HUES6 (cell line): ENCODE measurements at regions not wholly inside any gene's neighbourhood (a gene's known extent, or its start where the extent isn't known, plus 50 kb on each side); places are given as distances from the start of the nearest gene placed in this dataset.

Experiments
- H3K27ac ChIP-seq: 2 replicates; pipeline ENCODE4 v1.7.0; 2013; ENCODE audit warnings: low read depth, mild to moderate bottlenecking, low read length, inconsistent platforms
- H3K27me3 ChIP-seq: 2 replicates; pipeline ENCODE4 v1.6.1; 2013; ENCODE audit warnings: low read length; ENCODE audit not compliant: control insufficient read depth, insufficient read depth
- H3K36me3 ChIP-seq: 2 replicates; pipeline ENCODE4 v1.6.1; 2013; ENCODE audit warnings: low read length; ENCODE audit not compliant: control insufficient read depth, insufficient read depth
- H3K4me1 ChIP-seq: 2 replicates; pipeline ENCODE4 v1.6.1; 2013; ENCODE audit warnings: low read length; ENCODE audit not compliant: control insufficient read depth, insufficient read depth
- H3K4me3 ChIP-seq: 2 replicates; pipeline ENCODE4 v1.5.1; 2013; ENCODE audit warnings: low read depth, low read length
- H3K9ac ChIP-seq: one replicate; pipeline ENCODE4 v1.6.1; 2013; ENCODE audit warnings: mild to moderate bottlenecking, low read length
- H3K9me3 ChIP-seq: 2 replicates; pipeline ENCODE4 v1.6.1; 2013; ENCODE audit warnings: low read depth, low read length; ENCODE audit not compliant: control insufficient read depth, insufficient read depth

DNA sequence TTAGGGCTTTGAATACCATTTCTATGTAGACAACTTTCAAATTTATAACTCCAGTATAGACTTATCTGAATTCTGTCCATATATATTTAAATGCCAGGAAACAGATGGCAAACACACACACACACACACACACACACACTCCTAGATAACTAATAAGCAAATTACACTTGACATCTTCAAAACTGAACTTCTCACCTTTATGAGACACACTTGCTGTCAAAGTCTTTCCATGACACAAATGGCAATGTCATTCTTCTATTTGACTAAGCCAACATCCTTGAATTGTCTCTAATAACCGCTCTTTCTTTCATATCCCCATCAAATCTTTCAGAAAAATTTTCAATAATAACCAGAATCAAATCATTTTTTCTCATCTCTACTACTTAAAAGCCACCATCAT lies 402.4 kb downstream of the PCDH18 start:
- H3K27me3 ChIP-seq, result no peaks in the 10 kb centered on the region
- no peak overlapping the region for H3K9ac ChIP-seq
- H3K9me3 ChIP-seq, result no peaks in the 10 kb centered on the region
- H3K4me3 ChIP-seq, result no peak overlapping the region
- no peak overlapping the region for H3K27ac ChIP-seq
- H3K4me1 ChIP-seq, result no peaks in the 10 kb centered on the region
- no peaks in the 10 kb centered on the region for H3K36me3 ChIP-seq

DNA sequence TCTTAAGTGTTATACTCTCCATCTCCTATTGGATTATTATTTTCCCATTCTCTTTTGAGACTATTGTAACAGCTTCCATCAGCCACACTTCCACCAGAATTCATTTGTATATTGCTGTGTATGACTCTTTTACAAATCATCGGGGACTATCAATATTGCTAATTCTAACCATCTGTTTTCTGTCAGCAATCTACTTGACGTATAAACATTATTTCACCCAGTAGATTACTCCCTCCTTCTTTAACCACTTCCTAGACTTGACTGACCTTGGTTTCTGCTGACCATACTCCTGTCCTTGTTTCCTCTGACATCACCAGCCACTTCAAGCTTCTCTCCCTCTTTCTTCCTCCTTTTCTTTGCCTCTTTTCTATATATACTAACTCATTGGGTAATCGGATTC lies 402.9 kb downstream of the PCDH18 start:
- no peaks in the 10 kb centered on the region for H3K9me3 ChIP-seq
- H3K36me3 ChIP-seq, result no peaks in the 10 kb centered on the region
- no peak overlapping the region for H3K4me3 ChIP-seq
- H3K27ac ChIP-seq, result no peak overlapping the region
- no peaks in the 10 kb centered on the region for H3K4me1 ChIP-seq
- no peaks in the 10 kb centered on the region for H3K27me3 ChIP-seq
- H3K9ac ChIP-seq, result no peak overlapping the region

DNA sequence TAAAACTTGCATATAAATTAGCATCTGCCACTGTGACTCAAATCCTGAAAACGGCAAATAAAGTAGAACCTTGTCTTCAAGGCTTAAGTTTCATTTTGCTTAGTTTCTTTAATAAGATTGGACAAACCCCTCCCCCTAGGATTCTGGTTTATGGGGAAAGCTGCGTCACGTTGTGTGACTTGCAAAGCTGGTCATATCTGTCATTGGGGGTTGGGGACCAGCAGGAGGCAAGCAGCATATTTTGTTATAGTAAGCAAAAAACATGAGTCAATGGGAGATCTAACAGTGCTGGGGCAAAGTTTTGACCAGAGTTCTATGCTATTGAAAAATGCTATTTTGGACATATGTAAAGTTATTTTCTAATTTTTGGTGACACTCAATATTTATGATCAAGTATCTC lies 407.3 kb downstream of the PCDH18 start:
- Histone ChIP-seq H3K27ac (no peak overlapping the region), H3K4me3 (no peak overlapping the region), H3K9ac (no peak overlapping the region), H3K27me3 (no peaks in the 10 kb centered on the region), H3K36me3 (no peaks in the 10 kb centered on the region), H3K9me3 (no peaks in the 10 kb centered on the region), H3K4me1 (no peaks in the 10 kb centered on the region)

DNA sequence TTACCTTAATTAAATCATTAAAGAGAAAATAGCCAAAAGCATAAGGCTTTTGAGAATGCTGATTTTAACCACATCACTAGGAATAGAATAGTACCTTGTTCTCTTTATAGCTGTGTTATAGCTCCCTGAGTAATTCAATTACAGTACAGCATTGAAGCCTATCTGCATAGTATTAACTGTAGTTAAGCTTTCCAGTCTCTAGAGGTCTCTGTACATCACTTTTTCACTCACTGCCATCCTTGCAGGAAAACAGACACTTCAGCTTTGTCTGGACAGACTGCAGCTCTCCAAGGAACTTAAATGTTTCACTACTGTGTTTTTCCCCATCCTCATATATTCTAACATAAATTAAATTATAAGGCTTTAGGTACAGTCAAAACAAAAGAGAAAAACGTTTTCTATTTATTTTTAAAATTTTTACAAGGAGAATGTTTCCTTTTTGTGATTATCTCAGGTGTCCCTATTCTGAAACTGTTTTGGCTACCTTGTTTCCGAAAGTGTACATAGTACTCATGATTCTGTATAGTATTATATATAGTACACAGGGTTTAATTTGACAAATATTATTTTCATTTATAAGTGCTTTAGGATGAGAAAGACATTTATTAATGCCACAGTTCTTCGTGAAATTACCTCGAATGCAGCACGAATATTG lies 407.9 kb downstream of the PCDH18 start:
- Histone ChIP-seq H3K27ac (no peak overlapping the region), H3K27me3 (no peaks in the 10 kb centered on the region), H3K4me3 (no peak overlapping the region), H3K9me3 (no peaks in the 10 kb centered on the region), H3K9ac (no peak overlapping the region), H3K4me1 (no peaks in the 10 kb centered on the region), H3K36me3 (no peaks in the 10 kb centered on the region)

DNA sequence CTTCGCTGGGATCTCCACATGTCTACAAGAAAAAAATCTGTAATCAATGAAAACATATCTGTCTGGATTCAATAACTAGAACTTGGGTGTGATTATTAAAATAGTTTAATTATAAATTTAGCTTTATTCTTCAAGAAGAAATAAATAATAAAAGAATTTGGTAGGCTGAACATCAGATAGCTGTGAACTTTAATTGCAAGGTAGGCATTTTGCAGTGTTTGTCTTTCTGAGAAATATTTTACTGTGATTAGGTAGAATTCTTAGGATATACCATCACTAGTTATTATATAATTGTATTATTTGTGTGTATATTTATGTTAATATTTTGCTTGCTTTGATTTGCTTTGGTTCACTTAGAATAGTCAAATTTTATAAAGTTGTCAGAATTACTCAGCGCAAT lies 409.4 kb downstream of the PCDH18 start:
- Histone ChIP-seq H3K9ac (no peak overlapping the region), H3K9me3 (no peaks in the 10 kb centered on the region), H3K36me3 (no peaks in the 10 kb centered on the region), H3K27ac (no peak overlapping the region), H3K4me3 (no peak overlapping the region), H3K27me3 (no peaks in the 10 kb centered on the region), H3K4me1 (no peaks in the 10 kb centered on the region)

DNA sequence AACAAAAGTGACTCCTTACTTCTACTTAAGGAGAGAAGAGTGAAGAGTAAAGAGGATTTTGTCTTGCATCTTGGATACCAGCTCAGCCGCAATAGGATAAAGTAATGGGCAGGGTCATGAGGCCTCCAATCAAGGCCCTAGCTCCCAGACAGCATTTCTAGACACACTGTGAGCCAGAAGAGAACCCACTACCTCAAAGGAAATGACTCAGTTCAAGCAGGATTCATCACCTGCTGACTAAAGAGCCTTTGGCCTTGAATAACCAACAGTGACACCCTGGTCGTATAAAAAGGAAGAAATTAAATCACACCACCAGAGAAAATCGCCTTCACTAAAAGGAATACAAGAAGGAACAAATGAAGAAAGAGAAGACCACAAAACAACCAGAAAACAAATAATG lies 416.1 kb downstream of the PCDH18 start:
- no peak overlapping the region for H3K9ac ChIP-seq
- H3K4me3 ChIP-seq, result no peak overlapping the region
- no peaks in the 10 kb centered on the region for H3K4me1 ChIP-seq
- H3K27me3 ChIP-seq, result no peaks in the 10 kb centered on the region
- H3K9me3 ChIP-seq, result no peaks in the 10 kb centered on the region
- H3K36me3 ChIP-seq, result no peaks in the 10 kb centered on the region
- H3K27ac ChIP-seq, result no peak overlapping the region

DNA sequence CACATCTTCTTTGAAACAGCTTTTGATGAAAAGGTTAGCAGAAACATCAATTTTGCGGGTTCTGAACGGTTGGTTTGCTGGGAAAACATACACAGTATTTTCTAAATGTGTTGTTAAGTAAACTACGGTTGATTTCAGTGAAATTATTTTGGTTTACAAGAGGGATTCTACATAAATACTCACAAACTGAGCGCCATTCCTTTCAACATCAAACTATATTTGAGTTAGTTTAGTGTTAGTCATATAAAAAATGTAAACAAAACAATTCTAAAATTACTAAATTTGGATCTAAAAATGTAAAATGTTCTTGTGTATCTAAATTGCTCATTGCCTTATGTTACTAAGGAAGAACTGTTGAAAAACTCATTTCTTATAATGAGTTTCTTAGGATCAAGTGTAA lies 425.6 kb downstream of the PCDH18 start:
- Histone ChIP-seq H3K27ac (no peak overlapping the region), H3K27me3 (no peaks in the 10 kb centered on the region), H3K4me3 (no peak overlapping the region), H3K9me3 (no peaks in the 10 kb centered on the region), H3K36me3 (no peaks in the 10 kb centered on the region), H3K9ac (no peak overlapping the region), H3K4me1 (no peaks in the 10 kb centered on the region)

DNA sequence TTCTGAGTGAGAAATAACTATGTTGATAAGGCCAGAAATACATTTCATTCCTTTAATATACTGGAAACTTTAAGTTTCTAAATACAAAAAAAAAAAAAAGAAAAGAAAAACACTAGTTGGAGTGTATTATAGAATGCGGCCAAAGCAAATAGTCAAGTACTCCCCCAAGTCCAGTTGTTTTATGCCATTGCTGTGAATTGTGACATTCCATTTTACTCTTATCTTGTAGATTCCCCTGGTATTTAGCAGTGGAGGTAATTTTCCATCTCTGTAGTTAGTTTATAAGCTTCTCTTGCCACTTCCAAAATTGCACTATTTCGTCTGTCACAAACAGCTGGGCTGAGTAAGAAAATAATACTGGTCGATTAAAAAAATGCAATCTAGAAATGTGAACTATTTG lies 426.0 kb downstream of the PCDH18 start:
- Histone ChIP-seq H3K9me3 (no peaks in the 10 kb centered on the region), H3K36me3 (no peaks in the 10 kb centered on the region), H3K27me3 (no peaks in the 10 kb centered on the region), H3K9ac (no peak overlapping the region), H3K4me1 (no peaks in the 10 kb centered on the region), H3K27ac (no peak overlapping the region), H3K4me3 (no peak overlapping the region)

DNA sequence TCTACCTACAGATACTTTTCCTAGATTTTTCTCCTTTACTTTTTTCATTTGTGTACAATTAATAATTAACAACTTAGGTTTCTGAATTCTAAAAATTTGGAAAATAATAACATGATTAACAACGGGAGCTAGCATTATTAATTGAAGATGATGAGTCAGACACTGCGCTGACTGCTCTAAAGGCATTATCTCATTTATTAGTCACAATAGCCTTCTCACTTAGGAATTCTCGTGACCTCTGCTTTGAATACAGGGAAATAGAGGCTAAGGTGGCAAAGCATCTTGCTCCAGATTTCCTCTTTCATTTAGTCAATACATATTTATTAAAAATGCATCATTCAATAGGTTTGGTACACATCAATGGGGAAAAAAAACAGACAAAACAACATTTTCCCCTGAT lies 441.3 kb downstream of the PCDH18 start:
- Histone ChIP-seq H3K9me3 (no peaks in the 10 kb centered on the region), H3K9ac (no peak overlapping the region), H3K4me3 (no peak overlapping the region), H3K36me3 (no peaks in the 10 kb centered on the region), H3K4me1 (no peaks in the 10 kb centered on the region), H3K27ac (no peak overlapping the region), H3K27me3 (no peaks in the 10 kb centered on the region)

DNA sequence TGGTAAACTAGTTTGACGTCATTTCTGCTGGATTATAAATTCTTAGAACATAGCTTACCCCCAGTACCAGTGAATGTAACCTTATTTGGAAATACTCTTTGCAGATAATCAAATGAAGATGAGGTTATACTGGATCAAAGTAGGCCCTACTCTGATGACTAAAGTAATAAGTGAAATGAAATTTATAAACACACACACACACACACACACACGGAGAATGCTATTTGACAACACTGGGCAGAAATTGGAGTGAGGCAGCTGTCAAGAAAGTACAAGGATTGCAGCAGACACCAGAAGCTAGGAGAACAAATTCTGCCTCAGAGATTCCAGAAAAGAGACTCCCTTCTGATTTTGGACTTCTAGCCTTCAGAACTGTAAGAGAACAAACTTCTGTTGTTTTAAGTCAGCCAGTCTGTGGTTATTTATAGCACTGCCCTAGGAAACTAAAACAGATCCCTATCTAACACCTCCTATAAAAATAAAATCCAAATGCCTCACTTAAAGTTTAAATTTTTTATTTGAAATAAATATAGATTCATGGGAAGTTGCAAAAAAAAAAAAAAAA lies 448.6 kb downstream of the PCDH18 start:
- no peaks in the 10 kb centered on the region for H3K9me3 ChIP-seq

DNA sequence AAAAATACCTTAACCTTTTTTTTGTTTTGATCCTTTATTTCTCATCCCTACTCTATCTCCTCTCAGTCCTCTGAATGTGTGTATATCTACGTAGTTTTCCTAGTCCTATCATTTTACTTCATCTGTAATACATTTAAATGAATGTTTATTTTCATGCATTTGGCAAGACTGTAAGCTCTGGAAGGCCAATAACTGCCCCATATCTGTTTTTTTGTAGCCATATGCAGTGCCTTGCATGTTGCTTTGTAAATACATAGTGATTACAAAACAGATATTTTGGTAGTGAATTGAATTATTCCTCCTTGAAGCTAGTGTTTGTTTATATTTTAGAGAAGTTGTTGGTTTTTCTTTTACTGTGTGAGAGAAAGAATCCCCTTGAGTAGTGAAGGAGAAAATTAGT lies 450.2 kb downstream of the PCDH18 start:
- H3K27me3 ChIP-seq, result no peaks in the 10 kb centered on the region
- H3K9me3 ChIP-seq, result no peaks in the 10 kb centered on the region
- H3K36me3 ChIP-seq, result no peaks in the 10 kb centered on the region
- no peaks in the 10 kb centered on the region for H3K4me1 ChIP-seq
- no peak overlapping the region for H3K9ac ChIP-seq
- H3K4me3 ChIP-seq, result no peak overlapping the region
- H3K27ac ChIP-seq, result no peak overlapping the region

More for the DNA sequence above, 448.6 kb downstream of the PCDH18 start:
- no peak overlapping the region for H3K27ac ChIP-seq
- no peaks in the 10 kb centered on the region for H3K36me3 ChIP-seq
- H3K4me1 ChIP-seq, result no peaks in the 10 kb centered on the region
- no peak overlapping the region for H3K9ac ChIP-seq
- H3K27me3 ChIP-seq, result no peaks in the 10 kb centered on the region
- no peak overlapping the region for H3K4me3 ChIP-seq
